ENCODE measurements at regions not wholly inside any gene's neighbourhood (a gene's known extent, or its start where the extent isn't known, plus 50 kb on each side); places are given as distances from the start of the nearest gene placed in this dataset.

DNA sequence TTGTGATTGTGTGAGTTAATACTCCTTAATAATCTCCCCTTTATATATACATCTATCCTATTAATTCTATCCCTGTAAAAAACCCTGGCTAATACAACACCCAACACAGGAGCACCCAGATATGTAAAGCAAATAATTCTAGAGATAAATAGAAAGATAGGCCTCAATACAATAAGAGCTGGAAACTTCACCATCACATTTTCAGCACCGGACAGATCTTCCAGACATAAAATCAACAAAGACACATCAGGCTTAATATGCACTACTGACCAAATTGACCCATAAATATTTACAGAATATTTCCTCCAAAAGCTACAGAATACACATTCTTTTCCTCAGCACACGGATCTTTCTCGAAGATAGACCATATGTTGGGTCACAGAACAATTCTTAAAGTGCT, 71.0 kb upstream of the ST8SIA4 start:
- ChIA-PET POLR2A (ENCODE audit: low non-redundant PET) (no interaction called here), CTCF (no interaction called here)
- H3K4me3 ChIP-seq (ENCODE audit: low read depth, low read length, poor library complexity, severe bottlenecking) = no peak overlapping the region
- H3K9me3 ChIP-seq (ENCODE audit: low read depth, low read length, poor library complexity, severe bottlenecking) = no peaks in the 10 kb centered on the region
- no peak for TF ChIP-seq EZH2 (IDR thresholded peaks at IDR 0.05; ENCODE audit: borderline replicate concordance, low read depth, low read length, poor library complexity, severe bottlenecking)
- TF ChIP-seq, protein P1, sequence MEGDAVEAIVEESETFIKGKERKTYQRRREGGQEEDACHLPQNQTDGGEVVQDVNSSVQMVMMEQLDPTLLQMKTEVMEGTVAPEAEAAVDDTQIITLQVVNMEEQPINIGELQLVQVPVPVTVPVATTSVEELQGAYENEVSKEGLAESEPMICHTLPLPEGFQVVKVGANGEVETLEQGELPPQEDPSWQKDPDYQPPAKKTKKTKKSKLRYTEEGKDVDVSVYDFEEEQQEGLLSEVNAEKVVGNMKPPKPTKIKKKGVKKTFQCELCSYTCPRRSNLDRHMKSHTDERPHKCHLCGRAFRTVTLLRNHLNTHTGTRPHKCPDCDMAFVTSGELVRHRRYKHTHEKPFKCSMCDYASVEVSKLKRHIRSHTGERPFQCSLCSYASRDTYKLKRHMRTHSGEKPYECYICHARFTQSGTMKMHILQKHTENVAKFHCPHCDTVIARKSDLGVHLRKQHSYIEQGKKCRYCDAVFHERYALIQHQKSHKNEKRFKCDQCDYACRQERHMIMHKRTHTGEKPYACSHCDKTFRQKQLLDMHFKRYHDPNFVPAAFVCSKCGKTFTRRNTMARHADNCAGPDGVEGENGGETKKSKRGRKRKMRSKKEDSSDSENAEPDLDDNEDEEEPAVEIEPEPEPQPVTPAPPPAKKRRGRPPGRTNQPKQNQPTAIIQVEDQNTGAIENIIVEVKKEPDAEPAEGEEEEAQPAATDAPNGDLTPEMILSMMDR (conservative IDR thresholded peaks at IDR 0.05; ENCODE audit: low read depth, low read length) = no peak
- no peaks in the 10 kb centered on the region for H3K4me1 ChIP-seq (ENCODE audit: insufficient read depth, low read length, poor library complexity, severe bottlenecking)
- BruUV-seq (replicated peaks) = no TSS peak
- H3K36me3 ChIP-seq (ENCODE audit: insufficient read depth, low read length, poor library complexity, severe bottlenecking) = no peaks in the 10 kb centered on the region
- no peak for DNase-seq (ENCODE audit: low spot score)
- peaks cover 4% of the 10 kb centered on the region for H3K27me3 ChIP-seq (replicated peaks; ENCODE audit: insufficient read depth, low read depth, low read length, poor library complexity)
- intact Hi-C loops (cut with micrococcal nuclease; ENCODE audit: unreplicated experiment) = no loop called here
- H3K27ac ChIP-seq (ENCODE audit: low read depth, low read length, poor library complexity, severe bottlenecking) = no peak overlapping the region

DNA sequence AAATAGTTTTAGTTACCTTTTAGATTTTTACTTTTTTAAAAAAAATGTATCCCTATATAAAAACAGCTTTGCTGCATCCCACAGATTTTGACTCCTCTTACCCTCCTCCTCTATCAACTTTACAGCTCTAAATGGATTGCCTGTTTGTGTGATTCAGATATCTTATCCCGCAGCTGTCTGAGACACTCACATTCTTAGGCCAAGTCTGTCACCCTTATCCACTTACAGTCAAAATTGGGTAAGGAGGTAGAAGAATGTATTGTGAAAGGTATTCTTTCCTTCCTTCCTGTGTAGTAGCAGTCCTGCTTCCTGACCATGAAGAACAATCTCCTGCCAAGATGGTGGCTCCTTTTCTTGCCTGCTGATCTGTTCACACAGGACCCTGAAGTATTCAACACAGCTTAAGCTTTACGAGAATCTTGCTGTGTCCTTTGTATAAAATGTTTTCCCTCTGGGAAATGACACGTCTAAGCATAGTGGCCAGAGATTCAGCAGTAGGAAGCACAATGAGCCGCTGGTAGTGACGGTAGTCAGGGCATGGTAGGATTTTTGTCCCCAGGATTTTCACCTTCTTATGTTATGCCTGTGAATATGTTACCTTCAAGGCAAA, 67.7 kb upstream of the ST8SIA4 start:
- Histone ChIP-seq H3K36me3 (ENCODE audit: insufficient read depth, low read length, poor library complexity, severe bottlenecking) (no peaks in the 10 kb centered on the region), H3K4me3 (ENCODE audit: low read depth, low read length, poor library complexity, severe bottlenecking) (no peak overlapping the region), H3K4me1 (ENCODE audit: insufficient read depth, low read length, poor library complexity, severe bottlenecking) (no peaks in the 10 kb centered on the region), H3K9me3 (ENCODE audit: low read depth, low read length, poor library complexity, severe bottlenecking) (no peaks in the 10 kb centered on the region), H3K27me3 (replicated peaks; ENCODE audit: insufficient read depth, low read depth, low read length, poor library complexity) (peaks cover 4% of the 10 kb centered on the region), H3K27ac (ENCODE audit: low read depth, low read length, poor library complexity, severe bottlenecking) (no peak overlapping the region)
- TF ChIP-seq, protein P1 (conservative IDR thresholded peaks at IDR 0.05; ENCODE audit: low read depth, low read length) = no peak
- no peak for TF ChIP-seq EZH2 (IDR thresholded peaks at IDR 0.05; ENCODE audit: borderline replicate concordance, low read depth, low read length, poor library complexity, severe bottlenecking)
- BruUV-seq (replicated peaks) = no TSS peak
- no peak for DNase-seq (ENCODE audit: low spot score)
- intact Hi-C loops (cut with micrococcal nuclease; ENCODE audit: unreplicated experiment) = no loop called here
- POLR2A ChIA-PET (ENCODE audit: low non-redundant PET) = no interaction called here
- CTCF ChIA-PET = no interaction called here

- no peaks in the 10 kb centered on the region for H3K36me3 ChIP-seq (ENCODE audit: insufficient read depth, low read length, poor library complexity, severe bottlenecking)
- peaks cover 4% of the 10 kb centered on the region for H3K27me3 ChIP-seq (replicated peaks; ENCODE audit: insufficient read depth, low read depth, low read length, poor library complexity)
- POLR2A ChIA-PET (ENCODE audit: low non-redundant PET) = no interaction called here
- CTCF ChIA-PET = no interaction called here
- BruUV-seq (replicated peaks) = no TSS peak
- no peak for DNase-seq (ENCODE audit: low spot score)
- H3K27ac ChIP-seq (ENCODE audit: low read depth, low read length, poor library complexity, severe bottlenecking) = no peak overlapping the region
- TF ChIP-seq EZH2 (IDR thresholded peaks at IDR 0.05; ENCODE audit: borderline replicate concordance, low read depth, low read length, poor library complexity, severe bottlenecking) = no peak
- TF ChIP-seq, protein P1 (conservative IDR thresholded peaks at IDR 0.05; ENCODE audit: low read depth, low read length) = no peak
- H3K4me3 ChIP-seq (ENCODE audit: low read depth, low read length, poor library complexity, severe bottlenecking) = no peak overlapping the region
- intact Hi-C loops (cut with micrococcal nuclease; ENCODE audit: unreplicated experiment) = no loop called here
- no peaks in the 10 kb centered on the region for H3K4me1 ChIP-seq (ENCODE audit: insufficient read depth, low read length, poor library complexity, severe bottlenecking)
- no peaks in the 10 kb centered on the region for H3K9me3 ChIP-seq (ENCODE audit: low read depth, low read length, poor library complexity, severe bottlenecking)
These were observed 62.2 kb upstream of the ST8SIA4 start for GRCh38 chr5:100965291-100965690.

Measured in A673 (cell line).